ENCODE measurements at regions not wholly inside any gene's neighbourhood (a gene's known extent, or its start where the extent isn't known, plus 50 kb on each side); places are given as distances from the start of the nearest gene placed in this dataset.

GRCh38 chr2:71932037-71932779 lies 215.5 kb downstream of the CYP26B1 start:
- TF ChIP-seq POLR2A (IDR thresholded peaks at IDR 0.05; ENCODE audit: low read length) (no peak), GATA1 (IDR thresholded peaks at IDR 0.05; ENCODE audit: low read depth, low read length) (no peak)
